BLaER1 treated with 17β-estradiol and CSF1 and Interleukin-3, amounts not matched to agents 10 nM and 100 nM (cell line): ENCODE measurements at regions not wholly inside any gene's neighbourhood (a gene's known extent, or its start where the extent isn't known, plus 50 kb on each side); places are given as distances from the start of the nearest gene placed in this dataset.

Source experiments
- H3K27ac ChIP-seq, 11 experiments: shearing (Covaris generic); formaldehyde crosslinking; 2 replicates each; pipeline ENCODE4 v1.8.1; 2022
- H3K27me3 ChIP-seq, 11 experiments: shearing (Covaris generic); formaldehyde crosslinking; 2 replicates each; pipeline ENCODE4 v1.8.1; 2022
- H3K36me3 ChIP-seq, 11 experiments: shearing (Covaris generic); formaldehyde crosslinking; 2 replicates each; pipeline ENCODE4 v1.8.1; 2022
- H3K4me1 ChIP-seq, 10 experiments: shearing (Covaris generic); formaldehyde crosslinking; 2 replicates each; pipeline ENCODE4 v1.8.1; 2022
- H3K4me2 ChIP-seq, 11 experiments: shearing (Covaris generic); formaldehyde crosslinking; 2 replicates each; pipeline ENCODE4 v1.8.1; 2022
- H3K4me3 ChIP-seq, 10 experiments: shearing (Covaris generic); formaldehyde crosslinking; 2 replicates each; pipeline ENCODE4 v1.8.1; 2022
- H3K9ac ChIP-seq, 11 experiments: shearing (Covaris generic); formaldehyde crosslinking; 2 replicates each; pipeline ENCODE4 v1.8.1; 2022
- H3K9me3 ChIP-seq, 11 experiments: shearing (Covaris generic); formaldehyde crosslinking; replicated peaks in 1 of 11; 2 replicates each; pipeline ENCODE4 v1.8.1; 2022
- H4K20me1 ChIP-seq, 11 experiments: shearing (Covaris generic); formaldehyde crosslinking; 2 replicates each; pipeline ENCODE4 v1.8.1; 2022
- Cebpa-rat ChIP-seq, 11 experiments: shearing (Covaris generic); IDR thresholded peaks; 2 replicates each; pipeline ENCODE4 v1.8.1; 2022

- Histone ChIP-seq H3K9me3 (peaks cover 0 to 8% (median 0%) of the 10 kb centered on the region in 11 experiments; a peak in 1 of 22 replicates), H3K4me3 (no peak overlapping the region), H3K36me3 (no peaks in the 10 kb centered on the region), H4K20me1 (no peaks in the 10 kb centered on the region), H3K4me2 (no peak overlapping the region), H3K9ac (no peak overlapping the region), H3K27me3 (no peaks in the 10 kb centered on the region), H3K27ac (no peak overlapping the region), H3K4me1 (peaks cover 8 to 19% (median 14%) of the 10 kb centered on the region in 10 experiments; a peak in 19 of 20 replicates)
- no peak for TF ChIP-seq Cebpa-rat (IDR thresholded peaks at IDR 0.05)
These were observed 136.0 kb upstream of the RARB start for GRCh38 chr3:25292036-25292435.

GRCh38 chr3:25292595-25292994 is 135.5 kb upstream of the RARB start:
- H3K27me3 ChIP-seq: no peaks in the 10 kb centered on the region

GRCh38 chr3:25293736-25294135 is 134.3 kb upstream of the RARB start:
- Histone ChIP-seq H3K27me3 (no peaks in the 10 kb centered on the region), H3K27ac (no peak overlapping the region), H3K4me3 (no peak overlapping the region), H3K4me2 (peak overlapping the region in 9 of 11 experiments; percentile 31 to 74 (median 49); a peak in 15 of 22 replicates), H3K9me3 (peaks cover 0 to 8% (median 0%) of the 10 kb centered on the region in 11 experiments; a peak in 1 of 22 replicates), H3K36me3 (no peaks in the 10 kb centered on the region), H3K9ac (no peak overlapping the region), H3K4me1 (peaks cover 15 to 20% (median 18%) of the 10 kb centered on the region in 10 experiments; a peak in 19 of 20 replicates), H4K20me1 (no peaks in the 10 kb centered on the region)
- TF ChIP-seq Cebpa-rat (IDR thresholded peaks at IDR 0.05): no peak

More at GRCh38 chr3:25292595-25292994, 135.5 kb upstream of the RARB start:
- H3K9ac ChIP-seq: no peak overlapping the region
- H3K4me2 ChIP-seq: no peak overlapping the region
- no peak overlapping the region for H3K27ac ChIP-seq
- peaks cover 0 to 8% (median 0%) of the 10 kb centered on the region in 11 experiments; a peak in 1 of 22 replicates for H3K9me3 ChIP-seq
- H3K4me3 ChIP-seq: no peak overlapping the region
- H3K4me1 ChIP-seq: peaks cover 8 to 19% (median 14%) of the 10 kb centered on the region in 10 experiments; a peak in 19 of 20 replicates
- no peak for TF ChIP-seq Cebpa-rat (IDR thresholded peaks at IDR 0.05)
- no peaks in the 10 kb centered on the region for H4K20me1 ChIP-seq
- H3K36me3 ChIP-seq: no peaks in the 10 kb centered on the region

GRCh38 chr3:25294169-25294805 is 133.8 kb upstream of the RARB start:
- H3K36me3 ChIP-seq: no peaks in the 10 kb centered on the region
- H3K9me3 ChIP-seq: peaks cover 0 to 8% (median 0%) of the 10 kb centered on the region in 11 experiments; a peak in 1 of 22 replicates
- no peak for TF ChIP-seq Cebpa-rat (IDR thresholded peaks at IDR 0.05)
- no peaks in the 10 kb centered on the region for H3K27me3 ChIP-seq
- H3K9ac ChIP-seq: no peak overlapping the region
- H3K27ac ChIP-seq: peak overlapping the region in 2 of 11 experiments; percentile 10 to 37; a peak in 2 of 22 replicates
- no peak overlapping the region for H3K4me3 ChIP-seq
- H3K4me1 ChIP-seq: peaks cover 15 to 20% (median 18%) of the 10 kb centered on the region in 10 experiments; a peak in 19 of 20 replicates
- H3K4me2 ChIP-seq: peak overlapping the region; percentile 31 to 74 (median 47)
- no peaks in the 10 kb centered on the region for H4K20me1 ChIP-seq

GRCh38 chr3:25297667-25298585 is 130.1 kb upstream of the RARB start:
- Histone ChIP-seq H3K36me3 (no peaks in the 10 kb centered on the region), H3K27ac (no peak overlapping the region), H3K9me3 (peaks cover 0 to 8% (median 0%) of the 10 kb centered on the region in 11 experiments; a peak in 2 of 22 replicates), H3K27me3 (no peaks in the 10 kb centered on the region), H3K4me3 (no peak overlapping the region), H4K20me1 (no peaks in the 10 kb centered on the region), H3K4me2 (peak overlapping the region in 5 of 11 experiments; percentile 10 to 34 (median 26); a peak in 5 of 22 replicates), H3K9ac (no peak overlapping the region), H3K4me1 (peaks cover 15 to 20% (median 18%) of the 10 kb centered on the region in 10 experiments; a peak in 19 of 20 replicates)
- no peak for TF ChIP-seq Cebpa-rat (IDR thresholded peaks at IDR 0.05)

- H3K27me3 ChIP-seq: no peaks in the 10 kb centered on the region
- TF ChIP-seq Cebpa-rat (IDR thresholded peaks at IDR 0.05): no peak
- H3K9ac ChIP-seq: no peak overlapping the region
- H3K4me2 ChIP-seq: no peak overlapping the region
- peaks cover 1 to 9% (median 5%) of the 10 kb centered on the region in 10 experiments; a peak in 11 of 20 replicates for H3K4me1 ChIP-seq
- H3K9me3 ChIP-seq: no peaks in the 10 kb centered on the region; a peak in 1 of 22 replicates
- no peak overlapping the region for H3K4me3 ChIP-seq
- H3K27ac ChIP-seq: no peak overlapping the region
- no peaks in the 10 kb centered on the region for H4K20me1 ChIP-seq
- no peaks in the 10 kb centered on the region for H3K36me3 ChIP-seq
These were observed 127.9 kb upstream of the RARB start for GRCh38 chr3:25300141-25300540.

- no peak overlapping the region for H3K27ac ChIP-seq
- H3K9ac ChIP-seq: no peak overlapping the region
- H3K9me3 ChIP-seq: no peaks in the 10 kb centered on the region; a peak in 1 of 22 replicates
- no peaks in the 10 kb centered on the region for H3K4me1 ChIP-seq
- H3K4me2 ChIP-seq: no peak overlapping the region
- no peak overlapping the region for H3K4me3 ChIP-seq
- no peak for TF ChIP-seq Cebpa-rat (IDR thresholded peaks at IDR 0.05)
- H3K36me3 ChIP-seq: no peaks in the 10 kb centered on the region
- H4K20me1 ChIP-seq: no peaks in the 10 kb centered on the region
- H3K27me3 ChIP-seq: no peaks in the 10 kb centered on the region
These were observed 123.1 kb upstream of the RARB start for GRCh38 chr3:25304916-25305315.

- Histone ChIP-seq H3K4me3 (no peak overlapping the region), H3K27me3 (no peaks in the 10 kb centered on the region), H4K20me1 (no peaks in the 10 kb centered on the region), H3K4me1 (no peaks in the 10 kb centered on the region), H3K9me3 (no peaks in the 10 kb centered on the region; a peak in 1 of 22 replicates), H3K4me2 (no peak overlapping the region), H3K36me3 (no peaks in the 10 kb centered on the region), H3K9ac (no peak overlapping the region), H3K27ac (no peak overlapping the region)
- no peak for TF ChIP-seq Cebpa-rat (IDR thresholded peaks at IDR 0.05)
These were observed 122.0 kb upstream of the RARB start for GRCh38 chr3:25306066-25306465.

- Histone ChIP-seq H3K9ac (no peak overlapping the region), H3K27me3 (no peaks in the 10 kb centered on the region), H3K9me3 (no peaks in the 10 kb centered on the region; a peak in 1 of 22 replicates), H3K36me3 (no peaks in the 10 kb centered on the region), H3K4me3 (no peak overlapping the region), H3K27ac (no peak overlapping the region), H4K20me1 (no peaks in the 10 kb centered on the region), H3K4me2 (no peak overlapping the region), H3K4me1 (peaks cover 0 to 4% (median 0%) of the 10 kb centered on the region in 10 experiments; a peak in 6 of 20 replicates)
- no peak for TF ChIP-seq Cebpa-rat (IDR thresholded peaks at IDR 0.05)
These were observed 121.4 kb upstream of the RARB start for GRCh38 chr3:25306705-25307104.
